GM19238 (cell line): ENCODE measurements at regions not wholly inside any gene's neighbourhood (a gene's known extent, or its start where the extent isn't known, plus 50 kb on each side); places are given as distances from the start of the nearest gene placed in this dataset.
"Not testable (repeated sequence)": the region's sequence is repeated elsewhere in the genome, so short reads cannot be mapped to it uniquely, and the experiment has no call there.

ENCODE experiments used
- DNase-seq: peaks from one replicate; pipeline ENCODE4 v3.0.0; 2011; ENCODE audit warnings: low spot score; ENCODE audit not compliant: insufficient read length

GRCh38 chr7:114364151-114364550 is 50.5 kb upstream of the FOXP2 start:
- no peak for DNase-seq

GRCh38 chr7:114363292-114363691 is 51.3 kb upstream of the FOXP2 start:
- DNase-seq: no peak

DNA sequence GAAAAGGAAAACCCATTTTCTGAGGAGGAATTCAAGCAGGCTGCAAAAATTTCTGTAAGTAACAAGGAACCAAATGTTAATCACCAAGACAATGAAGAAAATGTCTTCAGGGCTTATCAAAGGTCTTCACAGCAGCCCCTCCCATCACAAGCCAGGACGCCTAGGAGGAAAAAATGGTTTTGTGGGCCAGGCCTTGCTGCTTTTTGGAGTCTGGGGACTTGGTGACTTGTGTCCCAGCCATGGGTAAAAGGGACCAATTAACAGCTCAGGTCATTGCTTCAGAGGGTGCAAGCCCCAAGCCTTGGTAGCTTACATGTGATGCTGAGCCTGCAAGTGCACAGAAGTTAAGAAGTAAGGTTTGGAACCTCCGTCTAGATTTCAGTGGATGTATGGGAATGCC is 55.7 kb upstream of the FOXP2 start:
- DNase-seq: no peak

- no peak for DNase-seq
These were observed 58.5 kb upstream of the FOXP2 start for GRCh38 chr7:114356133-114356532.

- DNase-seq: no peak
These were observed 60.3 kb upstream of the FOXP2 start for GRCh38 chr7:114354306-114354705.

- DNase-seq: no peak
These were observed 69.1 kb upstream of the FOXP2 start for GRCh38 chr7:114345494-114345893.

DNA sequence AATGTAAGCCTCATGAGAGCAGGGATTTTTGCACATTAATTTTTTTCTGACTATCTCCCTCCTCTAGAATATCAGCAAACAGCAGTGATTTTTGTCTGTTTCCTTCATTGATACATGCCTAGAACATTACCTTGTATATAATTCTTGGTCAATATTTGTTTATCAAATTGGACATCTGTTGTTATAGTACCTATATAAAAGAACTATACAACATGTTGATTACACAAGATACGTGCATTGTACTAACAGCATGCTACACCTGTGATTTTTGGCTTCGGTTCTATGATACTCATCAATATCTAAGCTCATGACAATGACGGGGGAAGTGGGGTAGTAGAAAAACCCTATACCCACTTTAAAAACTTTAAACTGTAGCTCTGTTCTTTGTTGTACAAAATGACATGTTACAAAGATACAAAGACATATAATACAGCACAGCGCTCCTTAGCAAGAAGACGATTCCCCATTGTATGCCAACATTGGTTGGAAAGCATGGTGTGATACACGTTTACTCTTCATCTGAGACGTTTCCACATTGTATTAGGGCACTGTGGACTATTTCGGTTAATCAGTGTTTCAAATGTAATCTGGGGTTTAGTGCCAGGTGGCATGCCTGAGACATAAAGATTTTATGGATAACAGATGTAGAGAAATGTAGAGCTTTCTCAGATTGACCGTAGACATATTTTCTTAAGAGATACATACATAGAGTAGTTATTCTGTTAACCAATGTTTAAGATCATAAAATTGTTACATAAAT is 70.5 kb upstream of the FOXP2 start:
- no peak for DNase-seq

DNA sequence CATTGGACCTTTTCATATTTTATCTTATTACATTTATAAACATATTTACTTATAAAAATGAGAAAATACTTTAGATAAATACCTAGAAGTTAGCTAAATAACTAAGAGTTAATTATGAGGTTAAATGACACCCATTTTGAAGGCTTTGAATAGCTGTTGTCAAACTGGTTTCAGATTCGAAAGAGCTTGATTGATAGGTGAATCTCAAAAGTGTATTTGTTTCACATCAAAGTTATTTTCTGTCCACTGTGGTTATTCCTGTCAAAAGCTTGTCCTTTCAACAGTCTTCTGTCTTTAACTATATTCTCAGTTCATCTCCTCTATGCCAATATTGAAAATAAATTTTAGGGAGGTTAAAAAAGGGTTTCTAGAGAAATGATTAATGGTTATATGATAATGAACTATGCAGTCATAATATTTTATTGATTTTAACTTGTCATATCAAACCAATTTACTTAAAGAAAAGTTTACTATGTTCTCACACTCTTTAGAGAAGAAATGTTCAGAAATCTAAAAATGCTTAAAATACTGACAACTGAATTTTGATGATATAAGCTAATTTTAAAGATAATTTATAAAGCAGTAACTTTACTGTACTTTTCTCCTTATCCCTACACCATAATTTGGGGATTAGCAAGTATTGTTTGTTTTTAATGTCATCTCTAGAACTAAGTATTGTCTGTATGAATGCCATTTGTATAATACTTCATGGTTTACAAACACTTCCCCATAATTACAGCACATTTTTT is 72.0 kb upstream of the FOXP2 start:
- DNase-seq: no peak

GRCh38 chr7:114341648-114342047 is 73.0 kb upstream of the FOXP2 start:
- DNase-seq: no peak

- DNase-seq: no peak
These were observed 79.6 kb upstream of the FOXP2 start for GRCh38 chr7:114334989-114335388.

GRCh38 chr7:114329458-114329857 is 85.2 kb upstream of the FOXP2 start:
- DNase-seq: not testable (repeated sequence)

- DNase-seq: no peak
These were observed 97.0 kb upstream of the FOXP2 start for GRCh38 chr7:114317450-114318098.

DNA sequence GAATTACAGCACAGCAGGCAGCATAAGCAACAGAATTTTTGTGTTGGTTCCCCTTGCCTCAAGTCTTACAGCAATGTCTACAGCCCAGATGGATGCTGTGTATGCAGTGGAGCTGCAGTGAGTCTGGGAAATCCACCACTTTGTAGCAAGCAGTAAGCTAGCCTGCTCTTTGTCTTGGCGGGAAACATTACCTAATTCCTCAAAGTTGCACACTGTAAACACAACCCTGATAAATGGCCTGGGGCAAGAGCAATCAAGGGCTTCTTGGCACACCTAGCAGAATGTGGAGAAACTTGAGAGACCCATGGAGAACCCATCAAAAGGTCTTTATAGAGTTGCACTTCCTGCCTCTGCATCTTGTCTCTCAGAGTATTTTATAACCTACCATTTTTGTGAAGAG is 102.0 kb upstream of the FOXP2 start:
- no peak for DNase-seq

DNA sequence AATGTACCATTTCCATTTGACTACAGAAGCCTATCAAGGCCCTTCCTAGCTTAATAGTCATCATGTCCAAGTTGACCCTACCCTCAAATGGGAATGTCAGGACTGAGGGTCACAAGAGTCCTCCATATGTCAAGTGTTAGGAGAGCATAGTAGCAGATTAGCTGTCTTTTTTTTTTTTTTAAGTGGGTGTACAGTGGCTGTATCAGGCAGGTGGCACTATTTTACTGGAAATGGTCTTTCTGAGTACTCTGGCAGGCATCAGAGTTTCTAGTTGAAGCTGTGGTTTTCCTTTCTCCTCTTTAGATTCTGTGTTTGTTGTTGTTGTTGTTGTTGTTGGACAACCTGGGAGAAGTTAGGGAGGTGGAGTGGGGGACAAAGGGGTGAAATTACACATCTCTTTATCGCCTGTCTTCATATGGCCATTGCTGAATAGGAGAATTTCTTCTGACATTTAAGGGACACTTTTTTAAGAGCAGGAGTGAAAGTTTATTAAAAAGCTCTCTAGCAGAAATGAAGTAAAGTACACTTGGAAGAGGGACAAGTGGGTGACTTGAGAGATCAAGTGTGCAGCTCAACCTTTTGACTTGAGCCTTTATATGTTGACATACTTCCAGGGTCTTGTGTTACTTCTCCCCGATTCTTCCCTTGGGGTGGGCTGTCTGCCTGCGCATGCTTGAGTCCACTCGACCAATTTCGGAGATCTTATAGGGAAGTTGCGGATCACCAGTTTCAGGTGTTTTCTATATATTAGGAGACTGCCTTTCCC is 104.1 kb upstream of the FOXP2 start:
- DNase-seq: no peak

DNA sequence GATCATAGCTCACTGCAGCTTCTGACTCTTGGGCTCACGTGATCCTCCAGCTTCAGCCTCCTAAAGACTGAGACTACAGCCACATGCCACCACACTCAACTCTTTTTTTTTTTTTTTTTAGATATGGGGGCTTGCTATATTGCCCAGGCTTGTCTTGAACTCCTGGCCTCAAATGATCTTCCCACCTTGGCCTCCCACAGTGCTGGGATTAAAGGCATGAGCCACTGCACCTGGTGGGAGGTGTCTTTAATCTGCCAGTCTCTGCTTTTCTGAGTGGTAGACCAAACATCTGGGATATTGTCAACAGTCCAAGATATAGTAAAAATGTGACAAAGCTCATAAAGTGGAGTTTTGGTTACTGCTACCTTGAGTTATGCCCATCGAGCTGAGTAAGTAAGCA is 104.9 kb upstream of the FOXP2 start:
- DNase-seq: no peak

GRCh38 chr7:114303301-114303700 is 111.3 kb upstream of the FOXP2 start:
- no peak for DNase-seq

DNA sequence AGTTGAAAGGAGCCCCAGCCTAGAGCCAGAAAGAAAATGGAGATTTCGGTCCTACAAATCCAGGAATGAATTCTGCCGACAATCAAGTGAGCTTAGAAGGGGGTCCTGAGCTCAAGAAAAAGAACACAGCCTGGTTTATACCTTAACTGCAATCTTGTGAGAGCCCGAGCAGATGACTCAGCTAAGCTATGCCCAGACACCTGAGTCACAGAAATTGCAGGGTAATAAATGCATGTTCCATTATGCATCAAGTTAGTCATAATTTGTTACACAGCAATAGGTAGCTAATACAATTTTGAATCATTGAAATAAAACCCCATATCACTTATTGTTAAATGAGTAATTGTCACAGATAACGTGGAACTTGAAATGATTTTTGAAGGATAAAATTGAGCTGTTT is 111.8 kb upstream of the FOXP2 start:
- no peak for DNase-seq

DNA sequence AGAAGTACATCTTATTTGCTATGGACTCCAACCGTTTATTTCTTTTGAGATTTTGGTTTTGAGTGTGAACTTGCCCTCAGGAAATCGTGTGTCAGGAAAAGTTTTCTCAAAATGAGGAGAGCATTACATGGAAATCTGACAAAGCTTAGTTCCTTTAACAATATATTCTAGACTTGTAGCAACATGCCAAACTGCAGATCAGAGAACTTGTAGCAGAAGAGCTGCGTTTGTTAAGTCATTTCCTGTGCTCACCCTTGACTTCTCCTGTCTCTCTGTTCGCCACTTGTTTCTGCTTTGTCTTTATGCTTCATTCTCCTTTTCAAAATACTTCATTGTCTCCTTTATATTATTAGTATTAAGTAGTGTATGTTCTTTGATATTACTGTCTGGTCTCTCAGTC is 116.6 kb upstream of the FOXP2 start:
- no peak for DNase-seq

GRCh38 chr7:114297121-114297520 is 117.5 kb upstream of the FOXP2 start:
- no peak for DNase-seq

DNA sequence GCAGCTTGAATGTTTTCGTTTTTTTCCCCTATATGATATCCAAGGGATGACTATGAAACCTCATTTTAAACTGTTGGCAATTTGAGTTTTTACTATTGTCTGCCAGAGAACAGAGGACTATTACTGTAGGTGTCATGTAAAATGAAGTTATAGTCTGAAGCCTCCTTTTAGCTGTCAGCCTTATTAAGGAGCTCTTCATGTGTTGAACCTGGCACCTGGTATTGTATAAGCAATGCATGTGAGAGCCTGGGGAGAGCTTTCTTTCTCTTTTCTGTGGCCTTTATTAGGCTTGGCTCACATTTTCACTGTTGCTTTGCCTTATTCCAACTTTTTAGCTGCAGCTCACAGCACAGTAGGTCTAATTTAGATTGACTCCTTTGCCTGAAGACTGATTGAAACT is 119.1 kb upstream of the FOXP2 start:
- DNase-seq: no peak

GRCh38 chr7:114294036-114294435 is 120.6 kb upstream of the FOXP2 start:
- no peak for DNase-seq
